MV-4-11 (cell line): ENCODE measurements at regions not wholly inside any gene's neighbourhood (a gene's known extent, or its start where the extent isn't known, plus 50 kb on each side); places are given as distances from the start of the nearest gene placed in this dataset.
A peak's percentile ranks its signal among the peaks of the same experiment; 100 is the strongest.

ENCODE experiments used
- DNase-seq: peaks from one replicate; lab custom pipeline; 2025; lab: John Stamatoyannopoulos, UW

DNA sequence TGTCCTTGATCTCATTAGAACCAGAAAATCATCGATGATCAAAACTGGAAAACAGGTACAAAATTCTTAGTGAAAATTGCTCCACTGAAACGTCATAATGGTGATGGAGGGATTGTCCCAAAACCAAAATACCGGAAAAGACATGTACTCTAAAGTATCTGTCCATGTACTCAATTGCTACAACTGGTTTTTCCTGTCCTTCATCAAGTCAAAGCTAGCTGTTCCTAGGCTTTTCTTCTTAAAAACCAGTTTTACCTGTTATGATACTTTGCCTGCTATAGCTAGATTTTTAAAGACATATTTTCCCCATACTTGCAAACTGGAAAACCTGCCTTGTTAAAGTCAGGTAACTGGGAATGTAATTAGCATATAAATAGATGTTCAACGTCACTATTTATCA is 50.5 kb upstream of the LRRC1 start:
- no peak for DNase-seq

DNA sequence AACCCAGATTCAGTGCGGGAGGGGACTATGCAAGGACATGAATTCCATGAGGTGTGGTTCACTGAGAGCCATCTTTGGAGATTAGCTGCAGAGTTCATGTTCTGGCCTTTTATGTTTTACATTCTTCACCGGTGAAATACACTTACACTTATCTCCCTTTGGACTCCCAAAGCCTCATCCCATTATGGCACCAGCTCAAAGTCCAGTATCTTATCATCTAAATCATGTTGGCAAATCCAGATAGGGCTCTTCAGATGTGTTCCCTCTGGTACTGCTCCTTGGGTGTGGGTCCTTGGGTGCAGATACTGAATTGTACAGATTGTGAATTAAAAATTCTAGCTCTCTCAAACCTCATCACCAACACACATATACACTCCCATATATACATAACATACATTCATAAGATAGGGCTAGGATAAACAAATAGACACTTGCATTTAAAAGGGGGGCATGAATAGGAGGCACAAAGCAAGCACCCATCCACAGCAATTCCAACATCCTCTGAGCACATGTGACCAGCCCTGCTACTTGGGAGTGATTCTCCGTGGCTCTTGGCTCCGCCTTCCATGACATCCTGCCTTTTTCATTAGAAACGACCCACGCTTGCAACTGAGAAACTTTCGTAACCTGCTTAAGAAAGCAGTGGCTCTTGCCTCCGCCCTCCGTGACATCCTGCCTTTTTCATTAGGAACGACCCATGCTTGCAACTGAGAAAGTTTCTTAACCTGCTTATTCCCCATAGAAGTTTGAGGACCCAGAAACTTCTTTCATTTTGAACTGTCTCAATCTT is 53.6 kb upstream of the LRRC1 start:
- peak; percentile 7 for DNase-seq

DNA sequence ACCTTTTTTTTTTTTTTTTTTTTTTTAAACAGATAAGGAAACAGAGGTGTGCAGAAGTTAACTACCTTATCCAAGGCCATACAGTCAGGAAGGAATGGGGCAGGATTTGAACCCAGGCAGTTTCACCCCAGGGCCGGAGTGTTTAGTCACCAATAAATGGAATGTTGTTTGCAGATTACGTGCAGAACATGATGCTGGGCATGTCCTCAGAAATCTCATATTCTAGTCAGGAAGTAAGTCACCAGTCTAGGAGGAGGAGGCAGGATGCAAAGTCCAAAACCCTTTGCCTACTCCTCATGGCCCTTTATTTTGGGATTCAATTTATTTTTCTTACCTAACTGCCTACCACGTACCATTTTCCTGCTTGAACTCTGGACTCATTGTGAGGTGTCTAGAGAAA is 57.1 kb upstream of the LRRC1 start:
- no peak for DNase-seq

DNA sequence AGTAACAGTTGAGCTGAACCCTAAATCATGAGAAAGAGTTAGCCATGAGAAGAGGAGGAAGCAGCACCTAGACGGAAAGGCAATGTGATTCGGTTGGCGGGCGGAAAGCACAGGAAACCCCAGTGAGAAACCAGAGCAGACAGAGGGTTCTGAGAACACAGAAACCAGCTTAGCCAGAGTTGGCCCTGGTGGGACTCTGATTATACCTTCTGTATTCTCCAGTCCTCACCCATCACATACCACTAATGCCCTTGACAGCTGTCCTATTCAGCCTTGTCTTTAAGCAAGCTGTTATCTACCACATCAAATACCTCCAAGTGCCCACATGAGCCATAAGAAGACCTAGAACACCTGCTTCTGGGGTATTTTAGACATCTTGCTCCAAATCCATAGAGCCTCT is 58.9 kb upstream of the LRRC1 start:
- DNase-seq, result no peak

DNA sequence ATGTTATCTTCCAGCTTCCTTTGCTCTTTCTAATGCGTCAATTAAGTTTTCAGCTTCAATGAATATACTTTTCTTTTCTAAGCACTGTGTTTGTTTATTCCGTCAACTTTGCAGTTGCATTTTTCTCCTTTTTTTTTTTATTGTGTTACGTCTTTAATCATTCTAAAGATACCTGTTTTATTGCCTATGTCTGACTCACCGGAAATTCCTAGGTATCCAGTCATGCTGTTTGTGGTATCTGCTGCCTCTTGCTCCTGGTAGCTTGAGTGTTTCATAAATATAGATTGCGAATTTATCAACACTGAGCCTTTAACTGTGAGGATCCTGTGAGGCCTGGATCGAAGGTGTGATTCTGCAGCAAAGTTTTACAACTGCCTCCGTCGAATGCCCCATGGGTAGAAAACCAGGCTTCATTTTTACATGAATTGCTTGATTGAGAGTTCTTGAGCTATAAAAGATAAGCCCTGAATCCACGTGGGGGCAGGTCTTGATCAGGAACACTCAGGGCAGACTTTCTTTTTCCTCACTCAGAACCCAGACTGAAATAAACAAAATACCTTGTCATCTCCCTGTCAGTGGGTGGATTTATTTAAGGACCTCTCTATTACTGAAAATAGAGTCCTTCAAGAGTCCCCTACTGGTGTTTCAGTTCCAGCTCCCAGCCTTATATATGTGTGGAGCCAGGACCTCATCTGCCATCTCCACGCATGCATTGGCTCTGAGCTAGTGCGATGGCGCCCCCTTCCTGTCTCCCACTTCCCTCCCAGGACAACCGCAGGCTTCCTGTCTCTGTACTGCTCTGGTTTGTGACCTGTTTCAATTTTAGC is 60.1 kb upstream of the LRRC1 start:
- peak; percentile 20 for DNase-seq

DNA sequence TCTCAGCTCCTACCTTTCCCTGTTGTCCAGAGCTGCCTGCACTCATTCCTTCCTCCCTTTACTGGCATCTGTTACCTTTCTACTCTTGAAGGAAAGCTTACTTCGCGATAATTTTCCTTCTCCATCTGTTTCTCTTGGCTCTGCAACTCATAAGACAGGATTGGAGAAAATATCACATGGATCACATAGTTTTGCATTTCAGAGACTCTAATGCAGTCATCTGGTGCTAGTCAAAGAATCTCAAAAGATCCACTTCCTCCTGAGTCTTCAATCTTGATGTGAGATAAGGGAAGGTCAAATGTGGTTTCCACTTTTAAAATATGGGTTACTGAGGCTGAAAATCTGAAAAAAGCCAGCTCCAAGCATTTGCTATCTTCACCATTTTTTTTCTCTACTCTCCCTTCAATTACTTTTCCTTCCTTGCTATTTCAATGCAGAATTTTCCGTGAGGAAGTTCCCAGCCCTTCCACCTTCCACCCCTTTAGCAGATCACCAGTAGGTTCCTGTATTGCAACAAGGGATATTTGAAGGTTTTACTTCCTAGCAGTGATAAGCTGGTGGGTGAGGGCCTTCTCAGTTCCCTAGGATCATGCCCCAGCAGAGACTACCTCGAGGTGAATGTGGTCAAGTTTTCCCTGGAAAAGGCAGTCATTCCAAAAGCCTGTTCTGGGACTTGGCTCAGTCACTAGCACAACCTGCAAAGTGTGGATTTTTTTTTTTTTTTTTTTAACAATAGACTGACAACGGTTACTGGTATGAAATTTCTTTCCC is 62.8 kb upstream of the LRRC1 start:
- DNase-seq, result peak; percentile 7

DNA sequence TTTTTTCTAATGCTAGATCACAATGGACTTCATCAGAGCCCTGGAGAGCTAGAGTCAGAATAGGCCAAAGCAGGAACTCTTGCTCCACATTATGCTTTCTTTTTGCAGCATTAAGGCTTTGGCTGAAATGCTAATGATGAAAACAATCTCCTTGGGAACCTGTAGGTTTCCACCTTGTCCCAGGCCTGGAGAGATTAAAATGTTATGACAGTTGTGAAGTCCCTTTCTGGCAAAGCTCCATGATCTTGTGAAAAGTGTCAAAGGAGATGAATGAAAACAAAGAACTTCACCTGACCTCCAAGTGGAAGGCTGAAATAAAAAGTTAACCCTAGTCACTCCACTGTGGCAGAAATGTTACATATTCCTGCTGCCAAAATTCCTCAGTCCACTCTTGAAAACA is 64.0 kb upstream of the LRRC1 start:
- no peak for DNase-seq

DNA sequence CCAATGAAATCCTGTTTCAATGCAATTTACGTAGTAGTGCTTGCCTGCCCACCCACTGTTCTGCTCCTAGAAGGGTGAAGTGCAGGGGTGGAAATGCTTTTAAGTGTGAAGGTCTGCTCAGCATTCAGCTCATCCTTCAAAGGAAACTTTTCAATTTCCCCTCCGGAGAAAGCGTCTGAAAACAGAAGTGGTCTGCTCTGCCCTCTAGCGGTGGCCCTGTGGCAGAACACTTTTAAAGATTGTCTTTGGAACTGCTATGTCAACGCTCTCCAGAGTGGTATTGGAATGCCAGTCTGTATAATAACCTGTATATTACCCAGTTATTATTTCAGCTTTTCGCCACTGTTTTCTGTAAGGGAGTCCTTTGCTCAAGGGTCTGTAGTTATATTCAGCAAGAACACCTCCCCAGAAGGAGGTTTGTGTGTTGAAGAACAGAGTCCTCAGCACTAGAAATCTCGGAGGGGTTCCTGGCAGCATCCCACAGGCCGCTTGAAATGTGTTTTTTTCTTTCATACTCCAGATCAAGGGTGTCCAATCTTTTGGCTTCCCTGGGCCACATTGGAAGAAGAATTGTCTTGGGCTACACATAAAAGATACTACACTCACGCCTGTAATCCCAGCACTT is 63.1 kb upstream of the KLHL31 start:
- peak; percentile 15 for DNase-seq

DNA sequence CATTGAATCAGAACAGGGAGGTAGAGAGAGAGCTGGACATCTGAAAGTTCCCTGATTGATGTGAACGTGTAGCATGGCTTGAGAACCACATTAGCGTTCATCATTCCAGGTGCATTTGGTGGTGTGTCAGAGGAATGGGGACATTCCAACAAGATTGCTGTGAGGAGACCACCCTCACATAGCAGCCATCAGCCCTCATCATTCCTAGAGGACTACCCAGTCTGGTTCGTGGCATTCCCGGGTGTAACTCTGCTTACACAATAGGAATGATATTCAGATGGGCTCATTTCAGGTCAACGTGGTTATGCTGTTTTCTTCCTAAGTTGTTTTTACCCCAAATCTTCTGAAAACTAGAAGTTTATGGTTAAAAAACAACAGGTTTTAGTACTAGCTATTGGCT is 62.2 kb upstream of the KLHL31 start:
- no peak for DNase-seq

DNA sequence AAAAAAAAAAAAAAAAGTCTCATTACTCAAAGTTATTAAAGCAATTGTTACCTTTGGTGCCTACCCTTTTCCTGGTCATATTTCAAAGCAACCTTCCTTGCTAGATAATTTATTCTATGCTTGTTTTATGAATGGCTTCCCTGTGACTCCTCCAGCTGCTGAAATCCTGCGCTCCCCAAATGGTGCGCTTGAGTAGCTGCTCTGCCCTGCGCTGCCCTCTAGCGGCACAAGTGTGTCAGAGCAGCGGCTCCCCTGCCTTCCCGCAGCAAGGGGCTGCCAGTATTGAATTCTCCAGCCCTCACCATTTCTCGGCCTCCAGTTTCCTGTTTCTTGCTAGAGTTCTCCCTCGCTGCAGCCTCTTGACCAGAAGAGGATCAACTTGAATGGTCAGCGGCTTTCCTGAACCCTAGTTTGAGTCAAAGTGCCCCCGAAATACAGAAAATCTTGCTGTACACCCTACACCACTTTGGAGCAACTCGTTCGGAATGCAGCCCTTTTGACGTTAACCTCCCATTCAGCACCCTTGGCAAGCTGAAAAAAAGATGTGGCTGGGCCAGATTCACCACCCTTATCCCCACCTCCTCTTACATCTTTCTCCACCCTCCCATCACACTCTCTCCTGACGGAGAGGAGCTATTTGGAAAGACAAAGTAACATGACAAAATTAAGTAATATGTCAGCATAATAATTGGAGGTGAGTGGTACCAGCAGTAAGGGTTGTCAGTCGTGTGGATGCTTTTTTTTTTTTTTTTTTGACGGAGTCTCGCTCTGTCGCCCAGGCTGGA is 60.4 kb upstream of the KLHL31 start:
- peak; percentile 43 for DNase-seq

DNA sequence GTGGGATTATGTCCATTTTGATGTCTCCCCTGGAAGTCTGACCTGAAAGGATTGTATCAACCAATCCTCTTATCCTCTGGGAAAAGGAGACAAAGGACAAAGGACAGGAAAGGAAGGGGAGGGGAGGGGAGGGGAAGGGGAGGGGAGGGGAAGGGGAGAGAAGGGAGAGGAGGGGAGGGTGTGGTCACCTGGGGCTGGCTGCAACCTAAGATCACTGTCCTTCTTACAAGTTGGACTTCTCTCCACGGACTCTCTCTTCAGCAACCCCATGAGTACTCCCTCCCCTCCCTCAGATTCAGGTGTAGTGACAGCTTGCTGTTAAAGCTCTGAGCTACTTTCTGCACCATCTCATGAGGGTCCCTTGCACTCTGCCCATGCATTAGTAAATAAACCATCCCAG is 58.9 kb upstream of the KLHL31 start:
- DNase-seq, result no peak

DNA sequence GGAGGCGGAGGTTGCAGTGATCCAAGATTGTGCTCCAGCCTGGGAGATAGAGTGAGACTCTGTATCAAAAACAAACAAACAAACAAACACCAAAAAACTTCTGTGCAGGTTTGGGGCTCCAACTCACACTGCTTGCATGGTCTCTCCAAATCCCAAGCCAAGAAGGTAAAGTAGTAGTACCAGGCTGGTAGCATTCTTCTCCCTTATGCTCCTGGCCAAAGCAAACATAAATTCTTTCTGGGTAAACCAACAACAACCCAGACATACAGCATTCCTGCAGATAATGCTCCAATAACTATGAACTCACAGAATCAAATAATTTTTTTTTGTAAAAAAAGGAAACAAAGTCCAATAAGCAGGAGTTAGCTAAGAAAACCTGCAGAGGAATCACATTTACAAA is 57.8 kb upstream of the KLHL31 start:
- no peak for DNase-seq

DNA sequence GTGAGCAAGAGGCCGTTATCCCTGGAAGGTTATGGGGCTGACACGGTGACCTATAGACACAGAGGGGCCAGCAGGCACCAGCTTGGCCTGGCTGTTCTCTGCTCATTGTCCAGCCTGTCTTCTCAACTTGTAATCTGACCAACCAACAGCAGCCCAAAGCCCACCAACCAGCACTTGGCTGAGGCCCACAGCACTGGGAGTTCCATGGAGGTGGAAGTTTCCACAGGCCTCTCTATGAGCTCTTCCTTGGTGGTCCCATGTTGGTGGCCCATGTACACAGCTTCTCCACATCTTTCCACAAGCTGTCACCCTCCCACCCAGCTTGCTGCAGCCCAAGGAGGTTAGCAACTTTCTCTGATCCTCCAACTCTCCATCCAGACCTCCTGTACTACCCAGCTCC is 56.2 kb upstream of the KLHL31 start:
- no peak for DNase-seq

DNA sequence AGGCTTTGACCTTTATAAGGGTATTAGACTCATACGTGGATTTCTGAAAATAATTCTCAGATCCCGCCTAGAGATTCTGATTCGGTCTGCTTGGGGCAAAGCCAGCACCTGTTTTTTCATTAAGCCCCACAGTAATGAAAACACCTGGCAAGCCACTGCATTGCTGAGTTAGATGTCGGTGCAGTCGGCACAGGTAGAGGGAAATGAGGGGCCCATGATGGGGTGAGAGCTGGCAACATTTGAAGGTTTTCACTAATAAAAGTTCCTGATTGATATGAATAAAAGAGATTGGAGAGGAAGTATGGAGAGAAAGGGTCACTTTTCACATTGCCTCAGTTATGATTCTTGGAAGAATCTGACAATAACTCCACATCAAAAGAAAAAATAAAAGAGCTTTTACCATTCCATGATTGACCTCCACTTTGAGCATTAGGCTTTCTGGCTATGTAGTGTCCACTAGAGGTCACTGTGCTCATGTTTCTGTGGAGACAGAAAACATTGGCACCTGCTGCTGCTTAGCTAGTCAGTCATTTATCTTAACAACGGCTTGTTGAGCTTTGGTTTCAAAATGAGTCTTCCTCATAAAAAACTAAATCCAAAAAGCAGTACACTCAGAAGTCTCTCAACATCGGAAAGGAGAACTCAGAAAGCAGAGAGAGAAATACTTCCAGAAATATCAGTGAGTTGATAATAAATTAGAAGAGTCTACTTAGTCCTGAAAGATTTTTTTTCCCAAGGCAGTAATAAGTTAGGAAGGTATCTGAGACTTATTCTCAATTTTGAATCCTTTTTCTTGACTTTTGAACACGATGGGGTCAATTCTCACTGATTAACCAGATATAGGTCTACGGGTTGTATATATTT is 53.3 kb upstream of the KLHL31 start:
- DNase-seq, result peak; percentile 71

DNA sequence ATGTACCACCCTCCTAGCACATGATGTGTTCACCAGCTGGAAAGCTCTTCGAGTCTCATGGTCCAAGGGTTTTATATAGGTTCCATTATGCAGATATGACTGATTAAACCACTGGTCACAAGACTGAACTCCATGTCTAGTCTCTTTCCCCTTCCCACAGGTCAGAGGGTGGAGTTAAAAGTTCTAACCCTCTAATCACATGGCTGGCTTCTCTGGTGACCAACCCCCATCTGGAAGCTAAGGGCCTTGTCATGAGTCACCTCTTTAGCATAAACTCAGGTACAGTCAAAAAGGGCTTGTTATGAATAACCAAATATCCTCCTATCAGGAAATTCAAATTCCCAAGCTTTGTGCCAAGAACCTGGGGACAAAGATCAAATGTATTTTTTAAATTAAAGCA is 52.0 kb upstream of the KLHL31 start:
- no peak for DNase-seq

DNA sequence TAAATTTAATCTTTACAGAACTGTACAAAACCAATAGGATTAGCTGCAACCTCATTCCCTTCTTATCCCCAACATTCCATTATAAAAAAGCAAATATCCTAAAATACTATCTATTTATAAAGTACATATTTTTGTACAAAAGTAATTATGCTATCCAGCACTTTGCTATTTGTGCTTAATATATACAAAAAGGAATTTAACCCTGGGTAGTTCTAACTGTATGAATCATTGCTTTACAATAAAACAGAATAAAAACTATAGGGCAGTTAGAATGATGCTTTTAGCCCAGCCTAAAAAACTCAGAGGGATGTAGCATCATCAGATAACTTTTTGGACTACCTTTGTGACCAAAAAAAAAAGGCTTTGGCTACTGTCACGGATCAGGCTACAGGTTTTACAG is 49.9 kb upstream of the KLHL31 start:
- DNase-seq, result no peak
